ENCODE measurements at regions not wholly inside any gene's neighbourhood (a gene's known extent, or its start where the extent isn't known, plus 50 kb on each side); places are given as distances from the start of the nearest gene placed in this dataset.

- no peak for ATAC-seq
- Histone ChIP-seq H3K9me3 (no peaks in the 10 kb centered on the region), H3K36me3 (no peaks in the 10 kb centered on the region), H3K27me3 (peaks cover 27% of the 10 kb centered on the region), H3K4me3 (no peak overlapping the region), H3K4me1 (no peaks in the 10 kb centered on the region), H3K27ac (no peak overlapping the region)
- TF ChIP-seq POLR2A (IDR thresholded peaks at IDR 0.05) (no peak), EP300 (IDR thresholded peaks at IDR 0.05) (no peak), CTCF (IDR thresholded peaks at IDR 0.05) (no peak), POLR2AphosphoS5 (IDR thresholded peaks at IDR 0.05) (no peak)
- WGBS, 2 donors (ENCODE audit: low coverage in 1 of 2), result 26 to 58% methylated on average over 3 to 5 of the region's 5 CpGs
Measured at GRCh38 chr1:38680801-38681510, 178.6 kb downstream of the RRAGC start.

GRCh38 chr1:38677756-38678155, 181.8 kb downstream of the RRAGC start:
- 70% methylated on average over 2 of the region's 2 CpGs; no CpG with 5 or more reads in 1 of the 2 donors for WGBS, 2 donors (ENCODE audit: low coverage in 1 of 2)
- TF ChIP-seq CTCF (IDR thresholded peaks at IDR 0.05) (no peak), POLR2AphosphoS5 (IDR thresholded peaks at IDR 0.05) (no peak), POLR2A (IDR thresholded peaks at IDR 0.05) (no peak), EP300 (IDR thresholded peaks at IDR 0.05) (no peak)
- no peak for ATAC-seq

GRCh38 chr1:38677311-38677710, 182.3 kb downstream of the RRAGC start:
- Histone ChIP-seq H3K9me3 (no peaks in the 10 kb centered on the region), H3K4me1 (no peaks in the 10 kb centered on the region), H3K27ac (no peak overlapping the region), H3K4me3 (no peak overlapping the region), H3K27me3 (no peaks in the 10 kb centered on the region), H3K36me3 (no peaks in the 10 kb centered on the region)
- TF ChIP-seq POLR2A (IDR thresholded peaks at IDR 0.05) (no peak), EP300 (IDR thresholded peaks at IDR 0.05) (no peak), POLR2AphosphoS5 (IDR thresholded peaks at IDR 0.05) (no peak), CTCF (IDR thresholded peaks at IDR 0.05) (no peak)
- no peak for ATAC-seq
- WGBS, 2 donors (ENCODE audit: low coverage in 1 of 2), result 84 to 88% methylated on average over 4 to 6 of the region's 6 CpGs

More at GRCh38 chr1:38677756-38678155, 181.8 kb downstream of the RRAGC start:
- Histone ChIP-seq H3K4me3 (no peak overlapping the region), H3K9me3 (no peaks in the 10 kb centered on the region), H3K36me3 (no peaks in the 10 kb centered on the region), H3K4me1 (no peaks in the 10 kb centered on the region), H3K27me3 (peaks cover 2% of the 10 kb centered on the region), H3K27ac (no peak overlapping the region)

- no peak for ATAC-seq
Measured at GRCh38 chr1:38672692-38673091, 186.9 kb downstream of the RRAGC start.

GRCh38 chr1:38671221-38671620, 188.4 kb downstream of the RRAGC start:
- ATAC-seq, result no peak
- Histone ChIP-seq H3K27me3 (peaks cover 29% of the 10 kb centered on the region), H3K4me1 (no peaks in the 10 kb centered on the region), H3K9me3 (no peaks in the 10 kb centered on the region), H3K4me3 (no peak overlapping the region), H3K36me3 (no peaks in the 10 kb centered on the region), H3K27ac (no peak overlapping the region)
- TF ChIP-seq POLR2A (IDR thresholded peaks at IDR 0.05) (no peak), EP300 (IDR thresholded peaks at IDR 0.05) (no peak), CTCF (IDR thresholded peaks at IDR 0.05) (no peak), POLR2AphosphoS5 (IDR thresholded peaks at IDR 0.05) (no peak)
- 68 to 72% methylated on average over 7 to 8 of the region's 8 CpGs for WGBS, 2 donors (ENCODE audit: low coverage in 1 of 2)

More at GRCh38 chr1:38672692-38673091, 186.9 kb downstream of the RRAGC start:
- Histone ChIP-seq H3K4me3 (no peak overlapping the region), H3K27ac (no peak overlapping the region), H3K4me1 (no peaks in the 10 kb centered on the region), H3K9me3 (no peaks in the 10 kb centered on the region), H3K36me3 (no peaks in the 10 kb centered on the region), H3K27me3 (peaks cover 24% of the 10 kb centered on the region)
- TF ChIP-seq EP300 (IDR thresholded peaks at IDR 0.05), result no peak
- WGBS, 2 donors (ENCODE audit: low coverage in 1 of 2), result 50 to 75% methylated on average over 1 to 4 of the region's 4 CpGs
